Mesendoderm (in vitro differentiated cells): ENCODE measurements at regions not wholly inside any gene's neighbourhood (a gene's known extent, or its start where the extent isn't known, plus 50 kb on each side); places are given as distances from the start of the nearest gene placed in this dataset.

Experiments
- DNase-seq: peaks from one replicate; pipeline ENCODE4 v3.0.0; 2013
- H2AK5ac ChIP-seq: 2 replicates; pipeline ENCODE4 v1.6.1; 2013; ENCODE audit warnings: low read length, inconsistent platforms
- H2BK120ac ChIP-seq: 2 replicates; pipeline ENCODE4 v1.6.1; 2013; ENCODE audit warnings: low read depth, mild to moderate bottlenecking, low read length, moderate library complexity, mixed read lengths
- H2BK15ac ChIP-seq: replicated peaks from 2 replicates; pipeline ENCODE4 v1.6.1; 2013; ENCODE audit warnings: low read depth, mild to moderate bottlenecking, moderate library complexity
- H2BK5ac ChIP-seq: 2 replicates; pipeline ENCODE4 v1.6.1; 2013; ENCODE audit warnings: low read length, inconsistent platforms
- H3K18ac ChIP-seq: 2 replicates; pipeline ENCODE4 v1.6.1; 2013; ENCODE audit warnings: mild to moderate bottlenecking, low read length, mixed read lengths
- H3K23ac ChIP-seq: one replicate; pipeline ENCODE4 v1.6.1; 2013; ENCODE audit warnings: low read length
- H3K27ac ChIP-seq: 2 replicates; pipeline ENCODE4 v1.5.1; 2013; ENCODE audit warnings: low read depth, mild to moderate bottlenecking, inconsistent platforms, low read length, moderate library complexity
- H3K27me3 ChIP-seq: 2 replicates; pipeline ENCODE4 v1.6.1; 2013; ENCODE audit warnings: low read length, control low read depth, mild to moderate bottlenecking, inconsistent platforms; ENCODE audit not compliant: insufficient read depth, poor library complexity
- H3K36me3 ChIP-seq: 2 replicates; pipeline ENCODE4 v1.6.1; 2013; ENCODE audit warnings: low read length, inconsistent platforms; ENCODE audit not compliant: control insufficient read depth, insufficient read depth
- H3K4ac ChIP-seq: one replicate; pipeline ENCODE4 v1.6.1; 2013; ENCODE audit warnings: low read depth, mild to moderate bottlenecking, low read length, moderate library complexity
- H3K4me1 ChIP-seq: 2 replicates; pipeline ENCODE4 v1.6.1; 2013; ENCODE audit warnings: low read depth, low read length, inconsistent platforms; ENCODE audit not compliant: control insufficient read depth
- H3K4me2 ChIP-seq: 2 replicates; pipeline ENCODE4 v1.6.1; 2013; ENCODE audit warnings: low read length
- H3K4me3 ChIP-seq: 2 replicates; pipeline ENCODE4 v1.5.1; 2013; ENCODE audit warnings: mild to moderate bottlenecking, low read length
- H3K56ac ChIP-seq: one replicate; pipeline ENCODE4 v1.6.1; 2013; ENCODE audit warnings: low read length
- H3K79me1 ChIP-seq: 2 replicates; pipeline ENCODE4 v1.6.1; 2013; ENCODE audit warnings: low read length, inconsistent platforms
- H3K79me2 ChIP-seq: 2 replicates; pipeline ENCODE4 v1.6.1; 2013; ENCODE audit warnings: mild to moderate bottlenecking, low read length; ENCODE audit not compliant: control insufficient read depth, insufficient read depth
- H3K9ac ChIP-seq: 2 replicates; pipeline ENCODE4 v1.6.1; 2013; ENCODE audit warnings: low read length, inconsistent platforms
- H4K5ac ChIP-seq: one replicate; pipeline ENCODE4 v1.6.1; 2013; ENCODE audit warnings: low read length
- H4K8ac ChIP-seq: one replicate; pipeline ENCODE4 v1.6.1; 2013; ENCODE audit warnings: low read depth, mild to moderate bottlenecking, control low read depth, low read length, moderate library complexity
- WGBS: extraction: QIAGEN DNeasy Blood & Tissue Kit; methylation state at CpG from one replicate; pipeline ENCODE4 v1.1.7; 2013; ENCODE audit warnings: low lambda C conversion rate, missing lambda C conversion rate; ENCODE audit not compliant: insufficient coverage; ENCODE audit errors: extremely low coverage; 5-methylcytosine and 5-hydroxymethylcytosine counted together

DNA sequence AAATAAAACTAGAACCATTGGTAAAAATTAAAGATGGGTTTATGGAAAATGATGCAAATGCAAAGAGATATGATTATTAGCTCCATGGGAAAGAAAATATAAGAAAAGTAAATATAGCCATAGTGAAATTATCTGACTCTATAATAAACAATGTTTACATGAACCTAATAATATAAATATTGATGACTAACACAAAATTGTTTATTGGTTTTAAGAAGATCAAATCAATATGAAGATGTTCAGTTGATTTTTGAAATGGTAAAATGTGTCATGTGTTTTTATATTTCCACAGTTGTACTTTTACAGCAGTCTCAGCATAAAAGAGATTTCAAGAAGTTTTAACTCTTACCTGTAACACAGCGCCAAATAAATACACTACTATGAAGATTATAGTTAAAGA lies 114.0 kb downstream of the SLC41A2 start:
- Histone ChIP-seq H3K9ac (no peak overlapping the region), H3K4me3 (no peak overlapping the region), H3K23ac (no peak overlapping the region), H3K4me2 (no peak overlapping the region), H2AK5ac (no peak overlapping the region), H3K4ac (no peak overlapping the region), H3K18ac (no peak overlapping the region), H4K8ac (no peak overlapping the region), H3K79me1 (no peaks in the 10 kb centered on the region), H3K27ac (no peak overlapping the region), H2BK5ac (no peak overlapping the region), H3K27me3 (no peaks in the 10 kb centered on the region), H2BK15ac (no peak overlapping the region), H3K4me1 (no peaks in the 10 kb centered on the region), H3K36me3 (no peaks in the 10 kb centered on the region), H4K5ac (no peak overlapping the region), H3K79me2 (no peaks in the 10 kb centered on the region), H3K56ac (no peak overlapping the region), H2BK120ac (no peak overlapping the region)
- WGBS = no CpG with 5 or more reads among the region's 1 CpG
- no peak for DNase-seq

DNA sequence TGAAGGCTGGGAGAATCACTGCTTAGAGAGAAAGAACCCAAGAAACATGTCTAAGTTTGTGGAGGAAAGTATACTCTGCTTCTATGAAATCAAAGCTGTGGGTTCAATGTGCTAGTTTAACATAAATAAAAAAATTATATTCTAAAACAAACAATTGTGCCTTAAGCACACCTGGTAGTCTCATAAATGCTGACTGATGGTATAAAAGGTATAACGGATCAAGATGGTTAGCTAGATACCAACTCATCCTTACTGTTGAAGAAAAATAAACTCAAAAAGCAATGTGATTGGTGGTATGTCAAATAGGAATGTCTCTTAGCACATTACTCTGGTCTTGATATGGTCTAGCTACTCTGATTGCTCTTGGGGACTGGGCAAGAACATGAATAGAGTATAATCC lies 117.8 kb downstream of the SLC41A2 start:
- Histone ChIP-seq H2BK5ac (no peak overlapping the region), H3K56ac (no peak overlapping the region), H3K79me2 (no peaks in the 10 kb centered on the region), H3K23ac (no peak overlapping the region), H2AK5ac (no peak overlapping the region), H3K9ac (no peak overlapping the region), H4K5ac (no peak overlapping the region), H3K4ac (no peak overlapping the region), H3K4me1 (no peaks in the 10 kb centered on the region), H2BK120ac (no peak overlapping the region), H3K79me1 (no peaks in the 10 kb centered on the region), H3K27me3 (no peaks in the 10 kb centered on the region), H3K4me2 (no peak overlapping the region), H3K27ac (no peak overlapping the region), H3K4me3 (no peak overlapping the region), H3K36me3 (no peaks in the 10 kb centered on the region), H4K8ac (no peak overlapping the region), H3K18ac (no peak overlapping the region), H2BK15ac (no peak overlapping the region)
- WGBS = no CpG with 5 or more reads among the region's 1 CpG
- no peak for DNase-seq

DNA sequence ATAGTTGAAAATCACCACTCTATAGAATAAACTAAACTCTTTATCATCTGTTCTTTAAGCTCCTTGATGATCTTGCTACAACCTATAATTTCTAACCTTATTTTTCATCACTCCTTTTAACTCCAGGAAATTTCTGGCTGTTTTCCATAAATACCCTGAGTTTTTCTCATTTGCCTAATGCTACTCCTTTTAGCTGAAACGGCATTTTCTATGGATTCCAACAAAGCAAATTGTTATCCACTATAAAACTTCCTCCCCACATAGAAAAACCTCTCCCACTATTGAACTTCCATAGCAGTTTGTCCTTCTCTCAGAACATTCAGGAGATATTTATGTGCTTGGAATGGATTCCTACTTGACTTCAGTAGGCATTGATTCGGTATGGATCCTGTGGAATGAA lies 122.8 kb downstream of the SLC41A2 start:
- no peak overlapping the region for H3K4me2 ChIP-seq
- no peak overlapping the region for H2BK15ac ChIP-seq
- no CpG with 5 or more reads among the region's 2 CpGs for WGBS
- H3K36me3 ChIP-seq = no peaks in the 10 kb centered on the region
- no peak overlapping the region for H3K4me3 ChIP-seq
- no peak overlapping the region for H2AK5ac ChIP-seq
- no peaks in the 10 kb centered on the region for H3K4me1 ChIP-seq
- H3K18ac ChIP-seq = no peak overlapping the region
- no peak overlapping the region for H3K56ac ChIP-seq
- no peak overlapping the region for H3K23ac ChIP-seq
- H3K4ac ChIP-seq = no peak overlapping the region
- no peak overlapping the region for H3K9ac ChIP-seq
- no peak for DNase-seq
- H3K27ac ChIP-seq = no peak overlapping the region
- no peak overlapping the region for H2BK5ac ChIP-seq
- H4K5ac ChIP-seq = no peak overlapping the region
- H3K79me2 ChIP-seq = no peaks in the 10 kb centered on the region
- H2BK120ac ChIP-seq = no peak overlapping the region
- no peak overlapping the region for H4K8ac ChIP-seq
- no peaks in the 10 kb centered on the region for H3K27me3 ChIP-seq
- H3K79me1 ChIP-seq = no peaks in the 10 kb centered on the region

DNA sequence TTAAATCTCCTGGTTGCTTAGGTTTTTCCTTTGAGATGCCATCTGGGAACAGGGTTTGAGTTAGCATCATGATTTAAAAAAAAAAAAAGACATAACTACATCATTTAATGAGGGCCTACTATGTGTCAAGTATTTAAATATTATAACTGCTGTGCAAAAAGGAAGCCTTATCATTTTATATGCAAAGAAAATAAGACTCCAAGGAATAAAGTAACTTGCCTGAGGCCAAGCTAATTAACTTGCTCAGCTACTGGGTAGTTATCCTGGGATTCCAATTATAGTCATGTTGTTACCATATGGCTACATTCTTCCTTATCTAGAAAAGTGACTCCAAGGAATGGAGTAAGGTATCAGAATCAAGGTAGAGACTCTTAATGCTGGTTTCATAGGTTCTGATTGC lies 123.5 kb downstream of the SLC41A2 start:
- no peaks in the 10 kb centered on the region for H3K36me3 ChIP-seq
- no peaks in the 10 kb centered on the region for H3K79me2 ChIP-seq
- H2BK120ac ChIP-seq = no peak overlapping the region
- no peaks in the 10 kb centered on the region for H3K4me1 ChIP-seq
- H3K27me3 ChIP-seq = no peaks in the 10 kb centered on the region
- H3K4ac ChIP-seq = no peak overlapping the region
- DNase-seq = peak; percentile 9
- no peak overlapping the region for H3K9ac ChIP-seq
- H3K56ac ChIP-seq = no peak overlapping the region
- no peak overlapping the region for H4K8ac ChIP-seq
- H2BK5ac ChIP-seq = no peak overlapping the region
- H3K18ac ChIP-seq = no peak overlapping the region
- H4K5ac ChIP-seq = no peak overlapping the region
- no peak overlapping the region for H2BK15ac ChIP-seq
- H3K4me2 ChIP-seq = no peak overlapping the region
- no peak overlapping the region for H2AK5ac ChIP-seq
- H3K4me3 ChIP-seq = no peak overlapping the region
- H3K79me1 ChIP-seq = no peaks in the 10 kb centered on the region
- no peak overlapping the region for H3K27ac ChIP-seq
- H3K23ac ChIP-seq = no peak overlapping the region

DNA sequence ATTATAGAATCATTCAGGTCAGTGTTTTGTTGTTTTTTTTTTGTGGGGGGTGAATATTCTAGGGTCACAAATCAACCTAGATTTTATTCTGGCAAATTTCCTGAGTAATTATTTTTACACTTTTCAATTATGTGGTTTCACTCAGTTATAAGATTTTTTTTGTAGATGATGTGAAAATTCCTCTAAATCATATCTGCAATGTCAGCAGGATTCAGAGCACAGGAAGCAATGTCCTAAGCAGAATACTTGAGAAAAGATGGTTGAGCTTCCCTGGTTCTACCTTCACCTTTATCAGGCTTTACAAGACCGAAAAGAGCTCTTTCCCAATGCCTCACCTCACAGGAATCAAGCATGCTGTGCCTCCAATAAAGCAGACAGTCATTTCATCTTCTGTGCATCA lies 124.3 kb downstream of the SLC41A2 start:
- no peak overlapping the region for H4K8ac ChIP-seq
- H2BK15ac ChIP-seq = no peak overlapping the region
- H3K36me3 ChIP-seq = no peaks in the 10 kb centered on the region
- DNase-seq = no peak
- WGBS = no CpG with 5 or more reads among the region's 1 CpG
- no peak overlapping the region for H3K4me2 ChIP-seq
- no peaks in the 10 kb centered on the region for H3K27me3 ChIP-seq
- H3K4me1 ChIP-seq = no peaks in the 10 kb centered on the region
- no peak overlapping the region for H3K56ac ChIP-seq
- H2AK5ac ChIP-seq = no peak overlapping the region
- H3K9ac ChIP-seq = no peak overlapping the region
- no peak overlapping the region for H3K4me3 ChIP-seq
- no peaks in the 10 kb centered on the region for H3K79me2 ChIP-seq
- no peak overlapping the region for H2BK120ac ChIP-seq
- H3K18ac ChIP-seq = no peak overlapping the region
- H3K4ac ChIP-seq = no peak overlapping the region
- H2BK5ac ChIP-seq = no peak overlapping the region
- no peaks in the 10 kb centered on the region for H3K79me1 ChIP-seq
- no peak overlapping the region for H3K23ac ChIP-seq
- no peak overlapping the region for H4K5ac ChIP-seq
- no peak overlapping the region for H3K27ac ChIP-seq

DNA sequence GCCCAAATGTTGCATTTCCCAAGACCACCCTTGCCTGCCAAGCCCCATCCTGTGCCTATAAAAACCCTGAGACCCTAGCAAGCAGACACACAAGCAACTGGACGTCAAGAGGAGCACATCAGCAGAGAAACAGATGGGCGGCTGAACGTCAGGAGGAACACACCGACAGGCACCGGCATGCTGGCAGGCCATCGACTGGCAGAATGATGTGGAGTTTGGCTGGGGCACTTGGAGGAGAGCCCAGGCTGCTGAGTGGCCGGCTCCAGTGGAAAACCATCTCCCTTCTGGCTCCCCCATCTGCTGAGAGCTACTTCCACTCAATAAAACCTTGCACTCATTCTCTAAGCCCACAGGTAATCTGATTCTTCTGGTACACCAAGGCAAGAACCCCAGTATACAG lies 130.1 kb downstream of the SLC41A2 start:
- no peak overlapping the region for H3K18ac ChIP-seq
- H3K23ac ChIP-seq = no peak overlapping the region
- H3K4ac ChIP-seq = no peak overlapping the region
- no peak overlapping the region for H4K8ac ChIP-seq
- H3K79me1 ChIP-seq = no peaks in the 10 kb centered on the region
- WGBS = no CpG with 5 or more reads among the region's 7 CpGs
- H3K4me3 ChIP-seq = no peak overlapping the region
- no peak overlapping the region for H2BK15ac ChIP-seq
- no peak overlapping the region for H3K27ac ChIP-seq
- no peaks in the 10 kb centered on the region for H3K4me1 ChIP-seq
- H3K27me3 ChIP-seq = no peaks in the 10 kb centered on the region
- H3K36me3 ChIP-seq = no peaks in the 10 kb centered on the region
- no peak overlapping the region for H2BK5ac ChIP-seq
- no peak overlapping the region for H2AK5ac ChIP-seq
- DNase-seq = no peak
- no peak overlapping the region for H3K4me2 ChIP-seq
- no peaks in the 10 kb centered on the region for H3K79me2 ChIP-seq
- H3K9ac ChIP-seq = no peak overlapping the region
- no peak overlapping the region for H4K5ac ChIP-seq
- no peak overlapping the region for H2BK120ac ChIP-seq
- no peak overlapping the region for H3K56ac ChIP-seq
